NCI-H510A treated with DMSO at 0.1 percent for 48 hours (cell line): ENCODE measurements at regions not wholly inside any gene's neighbourhood (a gene's known extent, or its start where the extent isn't known, plus 50 kb on each side); places are given as distances from the start of the nearest gene placed in this dataset.
A peak's percentile ranks its signal among the peaks of the same experiment; 100 is the strongest.

ENCODE experiments used
- DNase-seq: peaks from one replicate; lab custom pipeline; 2025; lab: John Stamatoyannopoulos, UW

DNA sequence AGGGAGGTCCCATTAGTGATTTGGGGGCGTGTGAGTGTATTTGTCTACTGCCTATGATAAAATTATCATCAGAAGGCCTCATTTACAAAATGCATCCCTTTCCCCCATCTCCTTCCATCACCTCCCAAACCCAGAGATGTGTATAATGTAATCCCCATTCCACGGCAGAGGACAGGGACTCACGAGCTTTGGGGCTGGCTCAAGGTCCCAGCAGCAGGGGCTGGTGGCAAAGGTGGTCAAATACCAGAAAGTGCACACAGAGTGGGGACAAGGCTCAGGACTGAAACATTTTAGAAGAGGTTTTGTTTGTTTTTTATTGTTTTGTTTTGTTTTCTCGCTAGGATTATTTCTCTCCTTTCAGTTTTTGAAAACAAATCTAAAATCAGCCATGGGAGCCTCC lies 68.5 kb upstream of the TOP1 start:
- DNase-seq: no peak

- no peak for DNase-seq
Measured at GRCh38 chr20:40960521-40960956, 68.1 kb upstream of the TOP1 start.

DNA sequence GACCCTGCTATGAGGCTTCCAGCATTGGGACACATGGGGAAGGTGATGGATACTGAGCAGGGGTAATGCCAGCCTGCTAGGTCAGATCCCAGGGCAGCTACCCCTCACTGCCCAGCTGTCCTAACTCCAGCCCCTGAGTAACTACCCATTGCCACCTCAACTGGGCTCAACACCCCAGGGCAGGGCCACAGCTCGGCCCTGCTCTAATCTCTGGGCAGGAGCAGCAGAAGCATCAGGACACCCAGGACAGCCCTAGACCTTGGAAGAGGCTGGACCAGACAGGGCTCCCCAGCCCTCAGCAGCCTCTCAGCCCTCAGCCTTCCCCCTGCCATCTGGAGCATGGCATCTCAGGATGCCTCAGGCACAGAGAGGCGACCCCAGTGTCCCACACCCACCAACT lies 67.4 kb upstream of the TOP1 start:
- no peak for DNase-seq

- DNase-seq: no peak
Measured at GRCh38 chr20:40961686-40962640, 66.7 kb upstream of the TOP1 start.

GRCh38 chr20:40962733-40963504 lies 65.7 kb upstream of the TOP1 start:
- peak; percentile 86 for DNase-seq

DNA sequence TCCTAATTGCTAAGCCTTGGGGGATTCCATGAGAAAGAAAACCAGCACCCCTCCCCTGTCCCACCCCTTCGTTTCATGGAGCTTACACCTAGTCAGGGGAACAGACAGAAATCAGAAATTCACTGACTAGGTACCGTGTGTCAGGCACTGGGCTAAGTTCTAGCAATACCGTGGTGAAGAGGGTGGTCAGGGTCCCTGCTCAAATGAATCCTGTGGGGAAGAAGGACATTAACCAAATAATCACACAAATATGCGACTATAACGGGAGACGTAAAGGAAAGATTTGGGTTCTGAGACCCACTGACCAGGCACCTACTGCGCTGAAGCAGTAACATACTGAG lies 65.1 kb upstream of the TOP1 start:
- no peak for DNase-seq

DNA sequence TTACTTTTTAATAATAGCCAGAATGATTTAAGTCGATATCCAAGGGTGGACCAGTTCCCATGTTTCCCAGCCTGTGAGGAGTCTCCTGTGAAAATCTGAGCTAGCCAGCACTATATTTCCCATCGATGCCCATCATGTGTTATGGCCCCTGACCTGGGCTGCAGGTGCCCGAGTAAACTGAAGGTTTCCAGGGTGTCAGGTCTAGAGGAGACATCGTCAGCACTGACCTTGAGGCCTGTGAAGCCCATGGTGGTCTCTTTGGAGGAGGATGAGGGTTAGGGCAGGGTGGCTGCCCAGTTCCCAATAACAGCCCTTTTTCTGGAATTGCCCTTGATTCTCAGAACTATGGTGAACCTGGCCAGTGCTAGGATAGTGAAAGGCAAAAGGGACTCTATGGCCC lies 63.0 kb upstream of the TOP1 start:
- DNase-seq: no peak

GRCh38 chr20:40966103-40966502 lies 62.5 kb upstream of the TOP1 start:
- no peak for DNase-seq

DNA sequence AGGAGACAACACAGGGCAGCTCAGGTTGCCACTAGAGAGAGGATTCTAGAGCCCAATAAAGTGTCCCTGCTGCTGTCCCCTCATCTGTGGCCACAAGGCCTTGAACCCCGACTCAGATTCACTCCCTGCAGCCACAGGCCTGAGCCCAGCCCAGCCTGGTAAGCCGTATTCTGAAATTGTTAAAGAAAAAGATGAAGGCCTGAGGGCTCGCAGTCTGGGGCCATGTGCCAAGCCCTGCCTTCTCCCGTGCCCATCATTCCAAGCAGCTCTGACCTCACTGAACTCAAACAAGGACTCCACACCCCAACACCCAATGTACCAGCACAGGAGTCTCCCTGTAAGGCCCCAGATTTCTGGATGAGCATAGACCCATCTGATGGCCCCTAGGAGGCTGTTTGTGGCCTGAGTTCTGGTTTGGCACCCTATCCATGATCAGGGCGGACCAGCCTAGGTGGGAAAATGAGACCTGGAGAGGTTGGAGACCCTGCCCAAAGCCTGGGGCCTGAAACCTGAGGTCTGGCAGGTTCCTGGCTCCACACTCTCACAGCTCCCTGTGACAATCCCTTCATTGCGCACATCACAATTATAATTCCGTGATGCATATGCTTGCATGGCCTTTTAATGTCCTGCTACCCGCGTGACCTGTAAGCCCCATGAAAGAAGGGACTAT lies 62.0 kb upstream of the TOP1 start:
- DNase-seq: no peak

DNA sequence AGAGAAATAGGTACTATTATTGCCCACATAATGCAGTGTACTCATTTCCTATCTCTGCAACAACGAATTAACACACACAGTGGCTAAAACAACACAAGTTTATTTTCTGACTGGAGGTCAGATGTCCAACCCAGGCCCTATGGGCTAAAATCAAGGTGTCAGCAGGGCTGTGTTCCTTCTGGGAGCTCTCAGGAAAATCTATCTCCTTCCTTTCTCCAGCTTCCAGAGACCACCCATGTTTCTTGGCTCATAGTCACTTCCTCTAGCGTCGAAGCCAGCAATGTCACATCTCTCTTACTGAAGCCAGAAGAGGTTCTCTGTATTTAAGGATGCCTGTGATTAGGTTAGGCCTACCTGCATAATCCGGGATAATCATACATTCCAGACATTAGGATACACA lies 60.9 kb upstream of the TOP1 start:
- DNase-seq: no peak

DNA sequence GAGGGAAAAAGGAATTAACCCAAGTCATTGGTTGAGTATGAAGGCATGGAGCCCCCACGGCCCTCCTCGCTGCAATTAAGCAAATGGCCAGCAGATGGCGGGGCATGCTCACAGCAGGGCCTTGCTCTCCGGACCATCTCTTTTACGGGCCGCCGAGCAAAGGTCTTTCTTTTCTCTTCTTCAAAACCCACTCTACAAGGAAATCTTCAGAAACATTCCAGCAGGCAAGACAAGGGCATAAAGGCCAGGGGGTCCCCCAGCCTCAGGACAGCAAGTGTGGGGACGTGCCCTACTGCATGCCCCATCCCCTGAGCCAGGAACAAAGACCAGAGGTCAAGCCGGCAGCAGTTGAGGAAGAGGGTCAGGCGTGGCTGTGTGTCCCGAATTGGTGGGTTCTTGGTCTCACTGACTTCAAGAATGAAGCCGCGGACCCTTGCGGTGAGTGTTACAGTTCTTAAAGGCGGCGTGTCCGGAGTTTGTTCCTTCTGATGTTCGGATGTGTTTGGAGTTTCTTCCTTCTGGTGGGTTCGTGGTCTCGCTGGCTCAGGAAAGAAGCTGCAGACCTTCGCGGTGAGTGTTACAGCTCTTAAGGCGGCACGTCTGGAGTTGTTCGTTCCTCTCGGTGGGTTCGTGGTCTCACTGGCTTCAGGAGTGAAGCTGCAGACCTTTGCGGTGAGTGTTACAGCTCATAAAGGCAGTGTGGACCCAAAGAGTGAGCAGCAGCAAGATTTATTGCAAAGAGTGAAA lies 59.6 kb upstream of the TOP1 start:
- DNase-seq: peak; percentile 52

DNA sequence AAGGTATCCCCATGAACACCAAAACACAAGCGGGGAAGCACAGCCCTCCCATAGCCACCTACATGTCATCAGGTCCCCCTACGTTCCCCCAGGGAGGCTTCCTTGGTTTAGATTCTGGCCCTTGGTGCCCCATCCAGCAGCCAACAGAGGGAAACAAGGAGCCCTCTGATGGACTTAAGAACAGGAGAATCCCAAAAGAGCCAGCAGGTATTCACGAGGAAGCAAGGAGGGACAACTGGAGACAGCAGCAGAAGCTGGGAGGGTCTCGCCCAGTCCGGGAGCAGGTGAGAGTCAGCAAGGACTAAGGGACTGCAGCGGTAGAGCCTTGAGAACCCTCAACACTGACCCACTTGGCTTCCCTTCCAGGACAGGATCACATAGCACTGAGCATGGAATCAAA lies 58.4 kb upstream of the TOP1 start:
- DNase-seq: no peak

DNA sequence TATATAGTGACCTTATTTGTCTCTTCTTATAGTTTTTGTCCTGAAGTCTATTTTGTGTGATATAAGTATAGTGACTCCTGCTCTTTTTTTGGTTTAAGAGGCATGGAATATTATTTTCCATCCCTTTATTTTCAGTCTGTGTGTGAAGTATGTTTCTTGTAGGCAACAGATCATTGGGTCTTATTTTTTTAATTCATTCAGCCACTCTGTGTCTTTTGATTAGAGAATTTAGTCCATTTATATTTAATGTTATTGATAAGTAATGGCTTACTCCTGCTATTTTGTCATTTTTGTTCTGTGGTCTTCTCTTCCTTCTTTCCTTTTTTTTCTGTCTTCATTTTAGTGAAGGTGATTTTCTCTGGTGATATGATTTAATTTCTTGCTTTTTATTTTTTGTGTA lies 51.4 kb upstream of the TOP1 start:
- DNase-seq: no peak

DNA sequence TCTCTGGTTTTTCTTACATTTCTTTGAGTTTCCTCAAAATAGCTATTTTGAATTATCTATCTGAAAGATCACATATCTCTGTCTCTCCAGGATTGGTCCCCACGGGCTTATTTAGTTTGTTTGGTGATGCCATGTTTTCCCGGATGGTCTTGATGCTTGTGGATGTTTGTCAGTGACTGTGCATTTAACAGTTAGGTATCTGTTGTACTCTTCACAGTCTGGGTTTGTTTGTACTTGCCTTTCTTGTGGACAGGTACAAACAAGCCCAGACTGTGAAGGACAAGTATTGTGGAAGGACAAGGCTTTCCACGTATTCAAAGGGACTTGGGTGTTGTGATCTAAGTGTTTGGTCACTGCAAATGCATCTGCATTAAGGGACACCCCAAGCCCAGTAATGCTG lies 49.9 kb upstream of the TOP1 start:
- no peak for DNase-seq
